ENCODE measurements at regions not wholly inside any gene's neighbourhood (a gene's known extent, or its start where the extent isn't known, plus 50 kb on each side); places are given as distances from the start of the nearest gene placed in this dataset.

DNA sequence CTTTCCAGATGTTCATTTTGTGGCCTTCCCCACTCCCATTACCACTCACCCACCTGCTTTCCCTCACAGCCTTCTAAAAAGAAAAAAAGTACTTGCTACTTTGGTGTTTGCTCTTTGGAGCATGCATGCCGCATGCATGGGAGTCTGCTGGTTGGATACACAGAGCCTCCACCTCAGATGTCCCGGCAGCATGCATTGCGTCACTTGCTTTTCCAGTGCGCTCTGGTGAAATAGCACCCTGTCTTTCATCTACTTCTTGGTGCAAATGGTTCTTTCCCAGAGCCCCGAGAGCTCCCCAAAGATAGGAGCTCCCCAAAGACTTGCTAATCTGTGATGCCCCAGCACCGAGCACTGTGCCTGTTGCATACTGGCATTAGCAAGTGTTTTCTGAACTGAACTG is 333.2 kb upstream of the ZNF507 start:
- CTCF ChIA-PET (ENCODE audit: partially characterized antibody): no interaction called here
- Histone ChIP-seq H3K27me3 (replicated peaks in 1 of 4; ENCODE audit: control insufficient read depth in 3 of 4, extremely low read depth in 1 of 4, insufficient read depth in 3 of 4, low read length in 3 of 4) (no peaks in the 10 kb centered on the region), H3K27ac (ENCODE audit: low read depth, low read length) (no peak overlapping the region), H3K23ac (ENCODE audit: insufficient read length) (no peak overlapping the region), H2BK15ac (ENCODE audit: low read length) (no peak overlapping the region), H2BK120ac (replicated peaks; ENCODE audit: low read depth, low read length) (no peak overlapping the region), H3K4me1 (replicated peaks in 1 of 4; ENCODE audit: control insufficient read depth in 3 of 4, insufficient read depth in 4 of 4, low read length in 3 of 4) (no peaks in the 10 kb centered on the region), H3K79me1 (ENCODE audit: low read depth, low read length) (no peaks in the 10 kb centered on the region), H2AFZ (ENCODE audit: low read length) (no peak overlapping the region), H2BK20ac (ENCODE audit: low read length) (no peak overlapping the region), H3K18ac (ENCODE audit: extremely low read depth, low read length) (no peak overlapping the region), H3K4me2 (ENCODE audit: insufficient read depth in 1 of 2, low read depth in 2 of 2, low read length in 2 of 2) (no peak overlapping the region), H3K9ac (replicated peaks in 1 of 4; ENCODE audit: extremely low read depth in 1 of 4, low read depth in 3 of 4, low read length in 3 of 4) (no peak overlapping the region), H4K5ac (ENCODE audit: insufficient read length, low read depth, low read length) (no peak overlapping the region), H2AK5ac (ENCODE audit: low read depth, low read length) (no peak overlapping the region), H3K23me2 (ENCODE audit: low read depth, low read length) (no peaks in the 10 kb centered on the region), H3K9me3 (ENCODE audit: insufficient read depth in 2 of 2, low read depth in 1 of 2, low read length in 1 of 2) (no peaks in the 10 kb centered on the region), H3K4me3 (ENCODE audit: extremely low read depth in 1 of 4, insufficient read depth in 2 of 4, low read depth in 3 of 4, low read length in 4 of 4) (no peak overlapping the region), H4K8ac (ENCODE audit: extremely low read depth, insufficient read depth, low read length) (no peak overlapping the region), H2BK5ac (ENCODE audit: low read depth, low read length) (no peak overlapping the region), H4K91ac (replicated peaks; ENCODE audit: insufficient read length, low read length) (no peak overlapping the region), H3K36me3 (ENCODE audit: control insufficient read depth in 2 of 4, insufficient read depth in 4 of 4, low read length in 3 of 4) (no peaks in the 10 kb centered on the region), H3K14ac (ENCODE audit: insufficient read length) (no peak overlapping the region), H4K20me1 (replicated peaks in 1 of 2; ENCODE audit: control insufficient read depth in 1 of 2, insufficient read depth in 2 of 2, low read length in 2 of 2) (no peaks in the 10 kb centered on the region), H3K4ac (replicated peaks; ENCODE audit: insufficient read length, low read depth, low read length) (no peak overlapping the region), H2BK12ac (ENCODE audit: low read depth, low read length) (no peak overlapping the region), H3K56ac (replicated peaks; ENCODE audit: insufficient read length, low read depth, low read length) (no peak overlapping the region), H3K79me2 (ENCODE audit: control insufficient read depth in 1 of 2, insufficient read depth in 2 of 2, low read length in 2 of 2) (no peaks in the 10 kb centered on the region)
- no peak for FAIRE-seq
- TF ChIP-seq FOSL1 (IDR thresholded peaks at IDR 0.05; ENCODE audit: insufficient read depth, low read depth, low read length) (no peak), CEBPB (IDR thresholded peaks at IDR 0.05; ENCODE audit: low read depth, low read length) (0 out of 2 replicates have a peak, but pooled peaks have one; percentile 4)
- TF ChIP-seq, protein P1, sequence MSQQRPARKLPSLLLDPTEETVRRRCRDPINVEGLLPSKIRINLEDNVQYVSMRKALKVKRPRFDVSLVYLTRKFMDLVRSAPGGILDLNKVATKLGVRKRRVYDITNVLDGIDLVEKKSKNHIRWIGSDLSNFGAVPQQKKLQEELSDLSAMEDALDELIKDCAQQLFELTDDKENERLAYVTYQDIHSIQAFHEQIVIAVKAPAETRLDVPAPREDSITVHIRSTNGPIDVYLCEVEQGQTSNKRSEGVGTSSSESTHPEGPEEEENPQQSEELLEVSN (IDR thresholded peaks at IDR 0.05): no peak
- TF ChIP-seq, protein P2, sequence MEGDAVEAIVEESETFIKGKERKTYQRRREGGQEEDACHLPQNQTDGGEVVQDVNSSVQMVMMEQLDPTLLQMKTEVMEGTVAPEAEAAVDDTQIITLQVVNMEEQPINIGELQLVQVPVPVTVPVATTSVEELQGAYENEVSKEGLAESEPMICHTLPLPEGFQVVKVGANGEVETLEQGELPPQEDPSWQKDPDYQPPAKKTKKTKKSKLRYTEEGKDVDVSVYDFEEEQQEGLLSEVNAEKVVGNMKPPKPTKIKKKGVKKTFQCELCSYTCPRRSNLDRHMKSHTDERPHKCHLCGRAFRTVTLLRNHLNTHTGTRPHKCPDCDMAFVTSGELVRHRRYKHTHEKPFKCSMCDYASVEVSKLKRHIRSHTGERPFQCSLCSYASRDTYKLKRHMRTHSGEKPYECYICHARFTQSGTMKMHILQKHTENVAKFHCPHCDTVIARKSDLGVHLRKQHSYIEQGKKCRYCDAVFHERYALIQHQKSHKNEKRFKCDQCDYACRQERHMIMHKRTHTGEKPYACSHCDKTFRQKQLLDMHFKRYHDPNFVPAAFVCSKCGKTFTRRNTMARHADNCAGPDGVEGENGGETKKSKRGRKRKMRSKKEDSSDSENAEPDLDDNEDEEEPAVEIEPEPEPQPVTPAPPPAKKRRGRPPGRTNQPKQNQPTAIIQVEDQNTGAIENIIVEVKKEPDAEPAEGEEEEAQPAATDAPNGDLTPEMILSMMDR (IDR thresholded peaks at IDR 0.05; ENCODE audit: control extremely low read depth in 1 of 3, insufficient read depth in 1 of 3, low read depth in 1 of 3, low read length in 3 of 3): no peak
- DNase-seq (ENCODE audit: low read depth in 1 of 2, low spot score in 2 of 2): peak in 1 of 2 experiments; percentile 17
- WGBS, 2 experiments (ENCODE audit: extremely low coverage in 1 of 2, insufficient coverage in 1 of 2, insufficient read length in 1 of 2, insufficient replicate concordance in 2 of 2, low coverage in 1 of 2, low lambda C conversion rate in 2 of 2, missing lambda C conversion rate in 1 of 2): 95% methylated on average over 6 of the region's 6 CpGs; no CpG with 5 or more reads in 1 of the 2 experiments
- POLR2A ChIA-PET (ENCODE audit: partially characterized antibody): no interaction called here
